Lower leg skin (tissue), 4 donors: ENCODE measurements at regions not wholly inside any gene's neighbourhood (a gene's known extent, or its start where the extent isn't known, plus 50 kb on each side); places are given as distances from the start of the nearest gene placed in this dataset.

Source experiments
- DNase-seq, 2 donors: peaks; one replicate each; pipeline ENCODE4 v3.0.0-alpha.2; 2019; ENCODE audit warnings: low spot score in 2 of 2
- H3K4me3 ChIP-seq: fragments of 200-600 bp; sonication (generic); 2 replicates; pipeline ENCODE4 v1.5.1; 2017; ENCODE audit warnings: mild to moderate bottlenecking, low read depth; ENCODE audit not compliant: poor library complexity, severe bottlenecking
- POLR2A ChIP-seq, 2 donors: fragments of 450-650 bp; IDR thresholded peaks; one replicate each; pipeline ENCODE4 v1.6.1; 2016 to 2017; ENCODE audit warnings: antibody characterized with exemption in 2 of 2, mild to moderate bottlenecking in 1 of 2, moderate library complexity in 1 of 2
- WGBS, 2 donors: methylation state at CpG; one replicate each; pipeline ENCODE4 v1.1.5; 2018; 5-methylcytosine and 5-hydroxymethylcytosine counted together
- intact Hi-C: fragments of 100-400 bp; cut with DNase I; formaldehyde crosslinking; loops from one replicate; pipeline ENCODE4 v1.15.0; 2023; ENCODE audit warnings: low total_unique reads
- TF ChIP-seq, protein P1 (sequence below), 3 donors: fragments of 450-650 bp; IDR thresholded peaks; one replicate each; pipeline ENCODE4 v1.5.1; 2016; ENCODE audit warnings: antibody characterized with exemption in 3 of 3, mild to moderate bottlenecking in 3 of 3, moderate library complexity in 2 of 3

DNA sequence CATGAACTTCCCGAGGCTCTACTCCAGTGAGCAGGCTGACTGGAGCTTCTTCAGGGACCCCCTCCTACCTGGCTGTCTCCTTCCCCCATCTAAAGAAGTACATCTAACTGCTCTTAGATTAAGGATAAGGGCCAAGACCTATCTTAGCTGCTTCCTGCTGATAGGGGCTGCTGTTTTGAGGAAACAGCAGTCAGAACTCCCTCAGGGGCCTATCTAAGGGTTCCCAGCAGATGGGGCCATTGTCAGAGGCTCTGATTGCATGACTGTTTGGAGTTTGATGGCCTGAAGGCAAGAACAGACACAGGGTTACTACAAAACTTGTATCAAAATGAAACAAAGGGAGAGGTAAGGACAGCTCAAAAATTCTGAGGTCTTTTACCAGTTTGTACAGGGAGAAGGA lies 2636.9 kb upstream of the PCDH20 start:
- WGBS, 2 donors: 78 to 81% methylated on average over 1 of the region's 1 CpG
- TF ChIP-seq, protein P1, sequence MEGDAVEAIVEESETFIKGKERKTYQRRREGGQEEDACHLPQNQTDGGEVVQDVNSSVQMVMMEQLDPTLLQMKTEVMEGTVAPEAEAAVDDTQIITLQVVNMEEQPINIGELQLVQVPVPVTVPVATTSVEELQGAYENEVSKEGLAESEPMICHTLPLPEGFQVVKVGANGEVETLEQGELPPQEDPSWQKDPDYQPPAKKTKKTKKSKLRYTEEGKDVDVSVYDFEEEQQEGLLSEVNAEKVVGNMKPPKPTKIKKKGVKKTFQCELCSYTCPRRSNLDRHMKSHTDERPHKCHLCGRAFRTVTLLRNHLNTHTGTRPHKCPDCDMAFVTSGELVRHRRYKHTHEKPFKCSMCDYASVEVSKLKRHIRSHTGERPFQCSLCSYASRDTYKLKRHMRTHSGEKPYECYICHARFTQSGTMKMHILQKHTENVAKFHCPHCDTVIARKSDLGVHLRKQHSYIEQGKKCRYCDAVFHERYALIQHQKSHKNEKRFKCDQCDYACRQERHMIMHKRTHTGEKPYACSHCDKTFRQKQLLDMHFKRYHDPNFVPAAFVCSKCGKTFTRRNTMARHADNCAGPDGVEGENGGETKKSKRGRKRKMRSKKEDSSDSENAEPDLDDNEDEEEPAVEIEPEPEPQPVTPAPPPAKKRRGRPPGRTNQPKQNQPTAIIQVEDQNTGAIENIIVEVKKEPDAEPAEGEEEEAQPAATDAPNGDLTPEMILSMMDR (IDR thresholded peaks at IDR 0.05): no peak
- intact Hi-C loops: no loop called here
- no peak for DNase-seq
- H3K4me3 ChIP-seq: no peak overlapping the region

DNA sequence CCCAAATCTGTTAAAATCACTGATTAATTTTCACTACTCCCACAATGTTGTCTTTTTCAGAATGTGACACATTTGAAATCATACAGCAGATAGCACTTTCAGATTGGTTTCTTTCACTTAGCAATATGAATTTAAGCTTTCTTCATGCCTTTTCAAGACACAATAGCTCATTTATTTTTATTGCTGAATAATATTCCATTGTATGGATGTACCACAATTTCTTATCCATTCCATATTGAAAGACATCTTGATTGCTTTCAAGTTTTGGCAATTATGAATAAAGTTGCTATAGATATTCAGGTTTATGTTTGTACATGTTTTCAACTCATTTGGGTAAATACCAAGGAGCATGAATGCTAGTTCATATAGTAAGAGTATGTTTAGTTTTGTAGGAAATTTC lies 2635.6 kb upstream of the PCDH20 start:
- no peak for DNase-seq
- TF ChIP-seq POLR2A (IDR thresholded peaks at IDR 0.05): no peak
- TF ChIP-seq, protein P1 (IDR thresholded peaks at IDR 0.05): no peak
- intact Hi-C loops: no loop called here
- H3K4me3 ChIP-seq: no peak overlapping the region

DNA sequence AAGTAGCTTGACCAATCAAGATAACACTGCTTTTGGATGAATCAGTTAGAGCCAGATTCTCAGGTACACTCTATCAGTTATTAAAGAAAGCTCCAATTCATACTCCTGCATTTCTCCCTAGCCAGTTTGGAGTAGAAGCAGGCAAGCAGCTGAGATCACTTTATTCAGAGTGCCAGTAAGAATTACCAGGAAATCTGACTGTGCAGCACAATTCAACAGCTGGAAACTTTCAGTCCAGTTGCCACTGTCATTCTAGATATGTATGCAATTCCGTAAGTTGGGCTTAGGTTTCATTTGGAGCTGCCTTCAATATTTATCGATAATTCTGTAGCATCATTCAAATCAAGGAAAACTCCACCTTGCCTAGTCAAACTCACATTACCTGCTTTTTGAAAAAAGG lies 2625.6 kb upstream of the PCDH20 start:
- WGBS, 2 donors: 34 to 87% methylated on average over 2 of the region's 2 CpGs

DNA sequence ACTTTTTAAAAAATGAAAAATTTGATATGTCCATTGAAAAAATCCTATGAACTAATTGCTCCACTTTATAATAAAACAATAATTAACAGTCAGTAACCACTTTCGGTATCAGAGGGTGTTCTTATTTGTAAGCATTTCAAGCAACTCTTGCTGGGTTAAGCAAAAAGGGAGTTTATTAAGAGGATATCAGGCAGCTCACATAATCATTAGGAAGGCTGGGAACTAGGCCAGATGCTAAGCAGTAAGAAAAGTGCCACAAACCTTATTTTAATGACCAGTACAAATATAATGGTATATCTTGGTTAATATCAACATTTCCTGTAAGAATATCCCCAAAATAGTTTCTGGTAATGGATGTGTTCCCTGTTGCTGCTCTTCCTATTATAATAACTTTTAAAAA lies 2618.3 kb upstream of the PCDH20 start:
- H3K4me3 ChIP-seq: no peak overlapping the region
- no peak for DNase-seq
- intact Hi-C loops: no loop called here
- TF ChIP-seq, protein P1 (IDR thresholded peaks at IDR 0.05): no peak
- no peak for TF ChIP-seq POLR2A (IDR thresholded peaks at IDR 0.05)
- 92 to 93% methylated on average over 1 of the region's 1 CpG for WGBS, 2 donors

More for the DNA sequence above, 2625.6 kb upstream of the PCDH20 start:
- intact Hi-C loops: no loop called here
- H3K4me3 ChIP-seq: no peak overlapping the region
- TF ChIP-seq, protein P1 (IDR thresholded peaks at IDR 0.05): no peak
- TF ChIP-seq POLR2A (IDR thresholded peaks at IDR 0.05): no peak
- DNase-seq: no peak

DNA sequence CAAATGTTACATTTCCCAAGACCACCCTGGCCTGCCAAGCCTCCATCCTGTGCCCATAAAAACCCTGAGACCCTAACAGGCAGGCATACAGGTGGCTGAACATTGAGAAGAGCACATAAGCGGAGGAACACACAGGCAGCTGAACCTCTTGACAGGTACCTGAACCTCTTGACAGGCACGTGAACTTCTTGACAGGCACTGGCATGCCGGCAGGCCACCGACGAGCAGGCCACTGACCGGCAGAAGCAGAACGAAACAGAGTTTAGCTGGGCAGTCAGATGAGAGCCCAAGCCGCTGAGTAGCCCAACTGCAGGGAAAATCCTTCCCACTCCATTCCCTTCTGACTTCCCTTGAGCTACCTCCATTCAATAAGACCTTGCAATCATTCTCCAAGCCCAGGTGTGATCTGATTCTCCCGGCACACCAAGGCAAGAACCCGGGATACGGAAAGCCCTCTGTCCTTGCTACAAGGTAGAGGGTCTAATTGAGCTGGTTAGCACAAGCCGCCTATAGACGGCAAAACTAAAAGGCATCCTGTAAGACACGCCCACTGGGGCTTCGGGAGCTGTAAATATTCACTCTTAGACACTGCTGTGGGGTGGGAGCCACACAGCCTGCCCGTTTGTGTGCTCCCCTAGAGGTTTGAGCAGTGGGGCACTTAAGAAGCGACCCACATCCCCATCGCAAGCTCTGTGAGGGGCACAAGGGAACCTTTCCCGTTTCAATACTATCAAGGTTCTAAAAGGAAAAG lies 2613.9 kb upstream of the PCDH20 start:
- 84 to 89% methylated on average over 19 of the region's 19 CpGs for WGBS, 2 donors
- no peak for DNase-seq
- TF ChIP-seq, protein P1 (IDR thresholded peaks at IDR 0.05): no peak
- no peak for TF ChIP-seq POLR2A (IDR thresholded peaks at IDR 0.05)
- H3K4me3 ChIP-seq: no peak overlapping the region
- intact Hi-C loops: no loop called here

DNA sequence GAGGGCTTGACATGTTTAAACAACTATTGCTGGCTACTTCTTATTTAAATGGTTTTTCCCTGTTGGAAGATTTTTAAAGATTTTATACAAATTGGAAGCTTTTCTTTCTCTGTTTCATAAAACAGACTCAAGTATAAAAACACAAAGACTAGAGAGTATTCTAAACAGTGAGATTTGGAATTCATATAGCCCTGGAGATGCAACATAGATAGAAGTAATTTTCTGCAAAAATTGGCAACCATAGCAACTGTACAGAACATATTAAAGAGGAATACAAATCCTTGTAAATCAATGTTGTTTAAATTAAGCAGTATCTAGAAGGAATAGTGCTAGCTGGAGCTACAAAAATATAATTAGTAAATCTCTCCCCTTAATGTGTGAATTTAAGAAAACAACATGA lies 2612.9 kb upstream of the PCDH20 start:
- TF ChIP-seq, protein P1 (IDR thresholded peaks at IDR 0.05): no peak
- TF ChIP-seq POLR2A (IDR thresholded peaks at IDR 0.05): no peak
- intact Hi-C loops: no loop called here
- H3K4me3 ChIP-seq: no peak overlapping the region
- no peak for DNase-seq
